ENCODE measurements at regions not wholly inside any gene's neighbourhood (a gene's known extent, or its start where the extent isn't known, plus 50 kb on each side); places are given as distances from the start of the nearest gene placed in this dataset.

GRCh38 chr1:172801771-172802322 lies 142.9 kb downstream of the FASLG start:
- DNase-seq (ENCODE audit: low read depth, low spot score), result no peak

- no peak for DNase-seq (ENCODE audit: low read depth, low spot score)
Observed at GRCh38 chr1:172809750-172810149, 150.8 kb downstream of the FASLG start.

- DNase-seq (ENCODE audit: low read depth, low spot score), result no peak
Observed at GRCh38 chr1:172810480-172811175, 151.7 kb downstream of the FASLG start.

- no peak for DNase-seq (ENCODE audit: low read depth, low spot score)
Observed at GRCh38 chr1:172811694-172812093, 152.8 kb downstream of the FASLG start.

GRCh38 chr1:172812118-172812517 lies 153.2 kb downstream of the FASLG start:
- DNase-seq (ENCODE audit: low read depth, low spot score), result no peak

GRCh38 chr1:172813330-172813729 lies 154.4 kb downstream of the FASLG start:
- DNase-seq (ENCODE audit: low read depth, low spot score), result no peak

GRCh38 chr1:172814428-172814827 lies 155.5 kb downstream of the FASLG start:
- DNase-seq (ENCODE audit: low read depth, low spot score), result no peak

GRCh38 chr1:172815740-172816139 lies 156.8 kb downstream of the FASLG start:
- DNase-seq (ENCODE audit: low read depth, low spot score), result no peak

GRCh38 chr1:172818841-172819527 lies 160.1 kb downstream of the FASLG start:
- no peak for DNase-seq (ENCODE audit: low read depth, low spot score)

GRCh38 chr1:172820475-172821158 lies 161.7 kb downstream of the FASLG start:
- no peak for DNase-seq (ENCODE audit: low read depth, low spot score)

- no peak for DNase-seq (ENCODE audit: low read depth, low spot score)
Observed at GRCh38 chr1:172821609-172822274, 162.8 kb downstream of the FASLG start.

- no peak for DNase-seq (ENCODE audit: low read depth, low spot score)
Observed at GRCh38 chr1:172822886-172823285, 164.0 kb downstream of the FASLG start.

GRCh38 chr1:172823534-172823933 lies 164.6 kb downstream of the FASLG start:
- DNase-seq (ENCODE audit: low read depth, low spot score), result no peak

GRCh38 chr1:172824209-172824608 lies 165.3 kb downstream of the FASLG start:
- no peak for DNase-seq (ENCODE audit: low read depth, low spot score)

GRCh38 chr1:172826096-172826741 lies 167.3 kb downstream of the FASLG start:
- DNase-seq (ENCODE audit: low read depth, low spot score), result no peak

GRCh38 chr1:172827301-172827700 lies 168.4 kb downstream of the FASLG start:
- no peak for DNase-seq (ENCODE audit: low read depth, low spot score)

GRCh38 chr1:172827841-172828240 lies 168.9 kb downstream of the FASLG start:
- no peak for DNase-seq (ENCODE audit: low read depth, low spot score)

GRCh38 chr1:172832006-172832725 lies 173.3 kb downstream of the FASLG start:
- no peak for DNase-seq (ENCODE audit: low read depth, low spot score)

GRCh38 chr1:172833954-172834353 lies 175.1 kb downstream of the FASLG start:
- DNase-seq (ENCODE audit: low read depth, low spot score), result no peak

- no peak for DNase-seq (ENCODE audit: low read depth, low spot score)
Observed at GRCh38 chr1:172834609-172835008, 175.7 kb downstream of the FASLG start.

- DNase-seq (ENCODE audit: low read depth, low spot score), result no peak
Observed at GRCh38 chr1:172835834-172836233, 176.9 kb downstream of the FASLG start.

All from ELF-1 (cell line).